ENCODE measurements at regions not wholly inside any gene's neighbourhood (a gene's known extent, or its start where the extent isn't known, plus 50 kb on each side); places are given as distances from the start of the nearest gene placed in this dataset.

DNA sequence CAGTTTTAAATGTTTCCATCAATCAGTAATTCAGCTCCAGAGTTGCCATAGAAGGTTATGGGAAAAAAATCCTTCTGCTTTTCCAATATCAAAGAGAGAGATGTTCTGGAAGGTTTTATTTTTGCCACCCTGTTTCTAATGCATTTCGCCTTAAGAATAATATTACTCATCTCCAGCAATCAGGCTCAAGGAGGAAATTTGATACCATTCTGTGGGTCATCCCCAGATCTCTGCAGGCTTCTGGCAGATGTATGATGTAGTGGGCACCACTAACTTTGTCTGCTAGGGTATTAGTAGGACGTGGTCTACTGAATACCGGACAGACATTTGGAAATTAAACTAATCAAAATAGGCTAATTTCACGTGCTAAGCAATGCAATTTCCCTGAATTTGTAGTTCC is 645.4 kb upstream of the TENM3 start:
- CTCF ChIA-PET (ENCODE audit: low intra/inter-chr PET ratio, low total read pairs) = no interaction called here
- Histone ChIP-seq H2AFZ (ENCODE audit: low read length) (no peak overlapping the region), H3K27ac (ENCODE audit: extremely low read length, insufficient read depth, low read length) (no peak overlapping the region), H3K36me3 (replicated peaks in 1 of 2; ENCODE audit: control insufficient read depth in 1 of 2, insufficient read depth in 2 of 2, low read length in 2 of 2) (no peaks in the 10 kb centered on the region), H3K4me1 (ENCODE audit: insufficient read depth, low read length) (no peaks in the 10 kb centered on the region), H3K4me2 (ENCODE audit: low read depth, low read length) (no peak overlapping the region), H3K9ac (ENCODE audit: insufficient read depth, low read depth, low read length) (no peak overlapping the region), H3K79me2 (ENCODE audit: insufficient read depth, low read length) (no peaks in the 10 kb centered on the region), H3K9me3 (ENCODE audit: low read length) (no peaks in the 10 kb centered on the region), H3K4me3 (replicated peaks in 1 of 3; ENCODE audit: insufficient read depth in 1 of 3, low read depth in 2 of 3, low read length in 3 of 3) (no peak overlapping the region), H4K20me1 (ENCODE audit: insufficient read depth, low read length) (no peaks in the 10 kb centered on the region), H3K27me3 (ENCODE audit: control insufficient read depth in 1 of 2, insufficient read depth in 2 of 2, low read length in 2 of 2) (no peaks in the 10 kb centered on the region; a peak in 1 of 5 replicates)
- in situ Hi-C loops (cut with HindIII; ENCODE audit: extremely low pct_ligation_motif_present, low pct_unique_long_range_greater_than_20kb) = no loop called here
- WGBS (ENCODE audit: low lambda C conversion rate) = 4% methylated on average over 4 of the region's 4 CpGs
- POLR2A ChIA-PET = no interaction called here
- no peak for ATAC-seq
- DNase-seq (ENCODE audit: low spot score) = no peak
- BruUV-seq (replicated peaks) = no TSS peak
- no peak for FAIRE-seq
- intact Hi-C loops (cut with micrococcal nuclease; ENCODE audit: unreplicated experiment) = no loop called here
- TF ChIP-seq, protein P1, sequence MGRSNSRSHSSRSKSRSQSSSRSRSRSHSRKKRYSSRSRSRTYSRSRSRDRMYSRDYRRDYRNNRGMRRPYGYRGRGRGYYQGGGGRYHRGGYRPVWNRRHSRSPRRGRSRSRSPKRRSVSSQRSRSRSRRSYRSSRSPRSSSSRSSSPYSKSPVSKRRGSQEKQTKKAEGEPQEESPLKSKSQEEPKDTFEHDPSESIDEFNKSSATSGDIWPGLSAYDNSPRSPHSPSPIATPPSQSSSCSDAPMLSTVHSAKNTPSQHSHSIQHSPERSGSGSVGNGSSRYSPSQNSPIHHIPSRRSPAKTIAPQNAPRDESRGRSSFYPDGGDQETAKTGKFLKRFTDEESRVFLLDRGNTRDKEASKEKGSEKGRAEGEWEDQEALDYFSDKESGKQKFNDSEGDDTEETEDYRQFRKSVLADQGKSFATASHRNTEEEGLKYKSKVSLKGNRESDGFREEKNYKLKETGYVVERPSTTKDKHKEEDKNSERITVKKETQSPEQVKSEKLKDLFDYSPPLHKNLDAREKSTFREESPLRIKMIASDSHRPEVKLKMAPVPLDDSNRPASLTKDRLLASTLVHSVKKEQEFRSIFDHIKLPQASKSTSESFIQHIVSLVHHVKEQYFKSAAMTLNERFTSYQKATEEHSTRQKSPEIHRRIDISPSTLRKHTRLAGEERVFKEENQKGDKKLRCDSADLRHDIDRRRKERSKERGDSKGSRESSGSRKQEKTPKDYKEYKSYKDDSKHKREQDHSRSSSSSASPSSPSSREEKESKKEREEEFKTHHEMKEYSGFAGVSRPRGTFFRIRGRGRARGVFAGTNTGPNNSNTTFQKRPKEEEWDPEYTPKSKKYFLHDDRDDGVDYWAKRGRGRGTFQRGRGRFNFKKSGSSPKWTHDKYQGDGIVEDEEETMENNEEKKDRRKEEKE (IDR thresholded peaks at IDR 0.05) = no peak
- TF ChIP-seq, protein P2, sequence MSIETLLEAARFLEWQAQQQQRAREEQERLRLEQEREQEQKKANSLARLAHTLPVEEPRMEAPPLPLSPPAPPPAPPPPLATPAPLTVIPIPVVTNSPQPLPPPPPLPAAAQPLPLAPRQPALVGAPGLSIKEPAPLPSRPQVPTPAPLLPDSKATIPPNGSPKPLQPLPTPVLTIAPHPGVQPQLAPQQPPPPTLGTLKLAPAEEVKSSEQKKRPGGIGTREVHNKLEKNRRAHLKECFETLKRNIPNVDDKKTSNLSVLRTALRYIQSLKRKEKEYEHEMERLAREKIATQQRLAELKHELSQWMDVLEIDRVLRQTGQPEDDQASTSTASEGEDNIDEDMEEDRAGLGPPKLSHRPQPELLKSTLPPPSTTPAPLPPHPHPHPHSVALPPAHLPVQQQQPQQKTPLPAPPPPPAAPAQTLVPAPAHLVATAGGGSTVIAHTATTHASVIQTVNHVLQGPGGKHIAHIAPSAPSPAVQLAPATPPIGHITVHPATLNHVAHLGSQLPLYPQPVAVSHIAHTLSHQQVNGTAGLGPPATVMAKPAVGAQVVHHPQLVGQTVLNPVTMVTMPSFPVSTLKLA (IDR thresholded peaks at IDR 0.05) = no peak
- TF ChIP-seq ELF3 (CRISPR knock-in tag; IDR thresholded peaks at IDR 0.05) = no peak
- TF ChIP-seq HDAC2 (CRISPR knock-in tag; IDR thresholded peaks at IDR 0.05) = no peak
- TF ChIP-seq HES4 (CRISPR knock-in tag; IDR thresholded peaks at IDR 0.05; ENCODE audit: borderline replicate concordance) = no peak
- TF ChIP-seq, protein P3, sequence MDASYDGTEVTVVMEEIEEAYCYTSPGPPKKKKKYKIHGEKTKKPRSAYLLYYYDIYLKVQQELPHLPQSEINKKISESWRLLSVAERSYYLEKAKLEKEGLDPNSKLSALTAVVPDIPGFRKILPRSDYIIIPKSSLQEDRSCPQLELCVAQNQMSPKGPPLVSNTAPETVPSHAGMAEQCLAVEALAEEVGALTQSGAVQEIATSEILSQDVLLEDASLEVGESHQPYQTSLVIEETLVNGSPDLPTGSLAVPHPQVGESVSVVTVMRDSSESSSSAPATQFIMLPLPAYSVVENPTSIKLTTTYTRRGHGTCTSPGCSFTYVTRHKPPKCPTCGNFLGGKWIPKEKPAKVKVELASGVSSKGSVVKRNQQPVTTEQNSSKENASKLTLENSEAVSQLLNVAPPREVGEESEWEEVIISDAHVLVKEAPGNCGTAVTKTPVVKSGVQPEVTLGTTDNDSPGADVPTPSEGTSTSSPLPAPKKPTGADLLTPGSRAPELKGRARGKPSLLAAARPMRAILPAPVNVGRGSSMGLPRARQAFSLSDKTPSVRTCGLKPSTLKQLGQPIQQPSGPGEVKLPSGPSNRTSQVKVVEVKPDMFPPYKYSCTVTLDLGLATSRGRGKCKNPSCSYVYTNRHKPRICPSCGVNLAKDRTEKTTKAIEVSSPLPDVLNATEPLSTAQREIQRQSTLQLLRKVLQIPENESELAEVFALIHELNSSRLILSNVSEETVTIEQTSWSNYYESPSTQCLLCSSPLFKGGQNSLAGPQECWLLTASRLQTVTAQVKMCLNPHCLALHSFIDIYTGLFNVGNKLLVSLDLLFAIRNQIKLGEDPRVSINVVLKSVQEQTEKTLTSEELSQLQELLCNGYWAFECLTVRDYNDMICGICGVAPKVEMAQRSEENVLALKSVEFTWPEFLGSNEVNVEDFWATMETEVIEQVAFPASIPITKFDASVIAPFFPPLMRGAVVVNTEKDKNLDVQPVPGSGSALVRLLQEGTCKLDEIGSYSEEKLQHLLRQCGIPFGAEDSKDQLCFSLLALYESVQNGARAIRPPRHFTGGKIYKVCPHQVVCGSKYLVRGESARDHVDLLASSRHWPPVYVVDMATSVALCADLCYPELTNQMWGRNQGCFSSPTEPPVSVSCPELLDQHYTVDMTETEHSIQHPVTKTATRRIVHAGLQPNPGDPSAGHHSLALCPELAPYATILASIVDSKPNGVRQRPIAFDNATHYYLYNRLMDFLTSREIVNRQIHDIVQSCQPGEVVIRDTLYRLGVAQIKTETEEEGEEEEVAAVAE (CRISPR knock-in tag; IDR thresholded peaks at IDR 0.05; ENCODE audit: borderline replicate concordance) = no peak
- no peak for TF ChIP-seq ZKSCAN8 (CRISPR knock-in tag; IDR thresholded peaks at IDR 0.05; ENCODE audit: borderline replicate concordance)
- TF ChIP-seq ZNF263 (CRISPR knock-in tag; IDR thresholded peaks at IDR 0.05) = no peak
- no peak for TF ChIP-seq YEATS2 (CRISPR knock-in tag; IDR thresholded peaks at IDR 0.05; ENCODE audit: borderline replicate concordance)
- TF ChIP-seq GATAD1 (CRISPR knock-in tag; IDR thresholded peaks at IDR 0.05) = no peak
- TF ChIP-seq, protein P4, sequence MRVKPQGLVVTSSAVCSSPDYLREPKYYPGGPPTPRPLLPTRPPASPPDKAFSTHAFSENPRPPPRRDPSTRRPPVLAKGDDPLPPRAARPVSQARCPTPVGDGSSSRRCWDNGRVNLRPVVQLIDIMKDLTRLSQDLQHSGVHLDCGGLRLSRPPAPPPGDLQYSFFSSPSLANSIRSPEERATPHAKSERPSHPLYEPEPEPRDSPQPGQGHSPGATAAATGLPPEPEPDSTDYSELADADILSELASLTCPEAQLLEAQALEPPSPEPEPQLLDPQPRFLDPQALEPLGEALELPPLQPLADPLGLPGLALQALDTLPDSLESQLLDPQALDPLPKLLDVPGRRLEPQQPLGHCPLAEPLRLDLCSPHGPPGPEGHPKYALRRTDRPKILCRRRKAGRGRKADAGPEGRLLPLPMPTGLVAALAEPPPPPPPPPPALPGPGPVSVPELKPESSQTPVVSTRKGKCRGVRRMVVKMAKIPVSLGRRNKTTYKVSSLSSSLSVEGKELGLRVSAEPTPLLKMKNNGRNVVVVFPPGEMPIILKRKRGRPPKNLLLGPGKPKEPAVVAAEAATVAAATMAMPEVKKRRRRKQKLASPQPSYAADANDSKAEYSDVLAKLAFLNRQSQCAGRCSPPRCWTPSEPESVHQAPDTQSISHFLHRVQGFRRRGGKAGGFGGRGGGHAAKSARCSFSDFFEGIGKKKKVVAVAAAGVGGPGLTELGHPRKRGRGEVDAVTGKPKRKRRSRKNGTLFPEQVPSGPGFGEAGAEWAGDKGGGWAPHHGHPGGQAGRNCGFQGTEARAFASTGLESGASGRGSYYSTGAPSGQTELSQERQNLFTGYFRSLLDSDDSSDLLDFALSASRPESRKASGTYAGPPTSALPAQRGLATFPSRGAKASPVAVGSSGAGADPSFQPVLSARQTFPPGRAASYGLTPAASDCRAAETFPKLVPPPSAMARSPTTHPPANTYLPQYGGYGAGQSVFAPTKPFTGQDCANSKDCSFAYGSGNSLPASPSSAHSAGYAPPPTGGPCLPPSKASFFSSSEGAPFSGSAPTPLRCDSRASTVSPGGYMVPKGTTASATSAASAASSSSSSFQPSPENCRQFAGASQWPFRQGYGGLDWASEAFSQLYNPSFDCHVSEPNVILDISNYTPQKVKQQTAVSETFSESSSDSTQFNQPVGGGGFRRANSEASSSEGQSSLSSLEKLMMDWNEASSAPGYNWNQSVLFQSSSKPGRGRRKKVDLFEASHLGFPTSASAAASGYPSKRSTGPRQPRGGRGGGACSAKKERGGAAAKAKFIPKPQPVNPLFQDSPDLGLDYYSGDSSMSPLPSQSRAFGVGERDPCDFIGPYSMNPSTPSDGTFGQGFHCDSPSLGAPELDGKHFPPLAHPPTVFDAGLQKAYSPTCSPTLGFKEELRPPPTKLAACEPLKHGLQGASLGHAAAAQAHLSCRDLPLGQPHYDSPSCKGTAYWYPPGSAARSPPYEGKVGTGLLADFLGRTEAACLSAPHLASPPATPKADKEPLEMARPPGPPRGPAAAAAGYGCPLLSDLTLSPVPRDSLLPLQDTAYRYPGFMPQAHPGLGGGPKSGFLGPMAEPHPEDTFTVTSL (CRISPR knock-in tag; IDR thresholded peaks at IDR 0.05; ENCODE audit: borderline replicate concordance) = no peak

Measured in HepG2 (cell line).